SK-N-SH (cell line): ENCODE measurements at regions not wholly inside any gene's neighbourhood (a gene's known extent, or its start where the extent isn't known, plus 50 kb on each side); places are given as distances from the start of the nearest gene placed in this dataset.

Experiments
- CTCF ChIA-PET: fragments of 300-600, 350-600 bp; formaldehyde crosslinking; extraction: SDS; loops from one replicate; lab custom pipeline; 2021; lab: Yijun Ruan, JAX
- POLR2A ChIA-PET: fragments of 350-600 bp; sonication (Branson Sonifier 250); formaldehyde crosslinking; extraction: SDS; loops from one replicate; lab custom pipeline; 2020; ENCODE audit warnings: antibody characterized with exemption, inconsistent platforms; lab: Yijun Ruan, JAX
- DNase-seq: peaks from one replicate; pipeline ENCODE4 v3.0.0; 2012
- H2AFZ ChIP-seq: fragments of 200-600 bp; sonication (generic); 2 replicates; pipeline ENCODE4 v1.8.1; 2016; ENCODE audit warnings: antibody characterized with exemption, mild to moderate bottlenecking, low read depth
- H3F3A ChIP-seq: fragments of 200-600 bp; sonication (generic); replicated peaks from 2 replicates; pipeline ENCODE3; 2016; ENCODE audit warnings: antibody characterized with exemption, mild to moderate bottlenecking; ENCODE audit not compliant: insufficient read depth
- H3K27ac ChIP-seq, 2 experiments: fragments of 200-500 bp in 1 of 2; fragments of 200-600 bp in 1 of 2; sonication (Bioruptor generic) in 1 of 2; sonication (generic), shearing (Covaris generic) in 1 of 2; 2 replicates each; pipeline versions ENCODE4 v1.5.1 to v1.6.1; 2014 to 2016; ENCODE audit warnings: low read depth in 2 of 2, inconsistent platforms in 1 of 2, low read length in 1 of 2, mild to moderate bottlenecking in 1 of 2, mixed read lengths in 1 of 2
- H3K27me3 ChIP-seq: fragments of 200-600 bp; sonication (generic), shearing (Covaris generic); 2 replicates; pipeline ENCODE4 v1.6.1; 2016; ENCODE audit warnings: mixed run types; ENCODE audit not compliant: insufficient read depth
- H3K36me3 ChIP-seq, 2 experiments: fragments of 200-500 bp in 1 of 2; fragments of 200-600 bp in 1 of 2; sonication (Bioruptor generic) in 1 of 2; sonication (generic) in 1 of 2; replicated peaks in 1 of 2; 2 replicates each; pipeline versions ENCODE3 to v1.5.1; 2014 to 2016; ENCODE audit warnings: low read length in 1 of 2, mild to moderate bottlenecking in 1 of 2; ENCODE audit not compliant: insufficient read depth in 2 of 2, control insufficient read depth in 1 of 2
- H3K4me1 ChIP-seq, 2 experiments: fragments of 200-500 bp in 1 of 2; fragments of 200-600 bp in 1 of 2; sonication (Bioruptor generic) in 1 of 2; sonication (generic), shearing (Covaris generic) in 1 of 2; 2 replicates each; pipeline versions ENCODE4 v1.5.1 to v1.6.1; 2014 to 2016; ENCODE audit warnings: low read depth in 1 of 2, low read length in 1 of 2, mixed run types in 1 of 2; ENCODE audit not compliant: insufficient read depth in 2 of 2, control insufficient read depth in 1 of 2
- H3K4me2 ChIP-seq: fragments of 200-600 bp; sonication (generic), shearing (Covaris generic); 2 replicates; pipeline ENCODE4 v1.6.1; 2017; ENCODE audit warnings: mixed run types
- H3K4me3 ChIP-seq, 2 experiments: fragments of 200-500 bp in 1 of 2; fragments of 200-600 bp in 1 of 2; sonication (Bioruptor generic) in 1 of 2; sonication (generic), shearing (Covaris generic) in 1 of 2; 2 replicates each; pipeline versions ENCODE4 v1.5.1 to v1.8.1; 2014 to 2016; ENCODE audit warnings: low read depth in 2 of 2, inconsistent platforms in 1 of 2, low read length in 1 of 2, mild to moderate bottlenecking in 1 of 2, mixed read lengths in 1 of 2, moderate library complexity in 1 of 2
- H3K79me2 ChIP-seq: fragments of 200-600 bp; sonication (generic); 2 replicates; pipeline ENCODE4 v1.8.1; 2017; ENCODE audit warnings: mild to moderate bottlenecking; ENCODE audit not compliant: insufficient read depth
- H3K9ac ChIP-seq: fragments of 200-600 bp; sonication (generic); 2 replicates; pipeline ENCODE4 v1.6.1; 2017; ENCODE audit warnings: mixed run types
- H3K9me2 ChIP-seq: fragments of 200-600 bp; sonication (generic); 2 replicates; pipeline ENCODE4 v1.6.1; 2017; ENCODE audit warnings: mixed run types
- H3K9me3 ChIP-seq: fragments of 200-600 bp; sonication (generic); 2 replicates; pipeline ENCODE4 v1.6.1; 2017; ENCODE audit warnings: mixed run types, mild to moderate bottlenecking, moderate library complexity
- H4K20me1 ChIP-seq: fragments of 200-600 bp; sonication (generic); 2 replicates; pipeline ENCODE4 v1.6.1; 2017; ENCODE audit warnings: mild to moderate bottlenecking, mixed run types; ENCODE audit not compliant: insufficient read depth
- CHD2 ChIP-seq: fragments of 150-350 bp; IDR thresholded peaks from 2 replicates; pipeline ENCODE4 v1.6.1; 2018; ENCODE audit warnings: low read length; ENCODE audit not compliant: partially characterized antibody
- FOSL2 ChIP-seq: IDR thresholded peaks from 2 replicates; pipeline ENCODE4 v1.4.0; 2012; ENCODE audit warnings: low read depth, mild to moderate bottlenecking, moderate library complexity, borderline replicate concordance
- FOXJ3 ChIP-seq: sonication (generic); formaldehyde crosslinking; IDR thresholded peaks from 2 replicates; pipeline ENCODE4 v1.5.1; 2020; ENCODE audit warnings: mild to moderate bottlenecking, missing genetic modification reagents
- FOXM1 ChIP-seq: IDR thresholded peaks from 2 replicates; pipeline ENCODE4 v1.4.0; 2012; ENCODE audit warnings: low read depth, mild to moderate bottlenecking
- GATA2 ChIP-seq: sonication (generic); formaldehyde crosslinking; IDR thresholded peaks from 2 replicates; pipeline ENCODE4 v1.5.0; 2020; ENCODE audit warnings: mild to moderate bottlenecking, missing genetic modification reagents
- JUND ChIP-seq: IDR thresholded peaks from 2 replicates; pipeline ENCODE4 v1.4.0; 2012
- MAX ChIP-seq: IDR thresholded peaks from 2 replicates; pipeline ENCODE4 v1.4.0; 2012; ENCODE audit warnings: low read depth
- MEF2A ChIP-seq: IDR thresholded peaks from 2 replicates; pipeline ENCODE4 v1.4.0; 2012; ENCODE audit warnings: low read depth, borderline replicate concordance
- MXI1 ChIP-seq: IDR thresholded peaks from 2 replicates; pipeline ENCODE4 v1.6.1; 2012; ENCODE audit warnings: mild to moderate bottlenecking, low read depth, low read length, improper control_type of control experiment
- NFIC ChIP-seq: IDR thresholded peaks from 2 replicates; pipeline ENCODE4 v1.4.0; 2012; ENCODE audit warnings: borderline replicate concordance
- POLR2AphosphoS5 ChIP-seq: IDR thresholded peaks from 2 replicates; pipeline ENCODE4 v1.6.1; 2012; ENCODE audit warnings: low read depth, low read length
- RAD21 ChIP-seq: IDR thresholded peaks from 2 replicates; pipeline ENCODE4 v1.6.1; 2012; ENCODE audit warnings: mild to moderate bottlenecking, low read length
- RFX5 ChIP-seq: IDR thresholded peaks from 2 replicates; pipeline ENCODE4 v1.6.1; 2012; ENCODE audit warnings: mild to moderate bottlenecking, improper control_type of control experiment, low read length
- RXRA ChIP-seq: IDR thresholded peaks from 2 replicates; pipeline ENCODE4 v1.4.0; 2012; ENCODE audit warnings: low read depth, mild to moderate bottlenecking, borderline replicate concordance
- TCF12 ChIP-seq: IDR thresholded peaks from 2 replicates; pipeline ENCODE4 v1.4.0; 2012
- YY1 ChIP-seq: IDR thresholded peaks from 2 replicates; pipeline ENCODE4 v1.4.0; 2012; ENCODE audit warnings: low read depth, mild to moderate bottlenecking
- ZBTB33 ChIP-seq: IDR thresholded peaks from 2 replicates; pipeline ENCODE4 v1.4.0; 2012; ENCODE audit warnings: low read depth, borderline replicate concordance
- WGBS: methylation state at CpG from one replicate; pipeline ENCODE4 v1.1.6; 2017; ENCODE audit warnings: low lambda C conversion rate; 5-methylcytosine and 5-hydroxymethylcytosine counted together
- TF ChIP-seq, protein P1 (sequence below): IDR thresholded peaks from 2 replicates; pipeline ENCODE4 v1.4.0; 2012; ENCODE audit warnings: low read depth, borderline replicate concordance
- TF ChIP-seq, protein P2 (sequence below): IDR thresholded peaks from 2 replicates; pipeline ENCODE4; 2012
- TF ChIP-seq, protein P3 (sequence below): fragments of 150-350 bp; IDR thresholded peaks from 2 replicates; pipeline ENCODE4 v1.6.1; 2016; ENCODE audit warnings: mild to moderate bottlenecking, low read depth, low read length

DNA sequence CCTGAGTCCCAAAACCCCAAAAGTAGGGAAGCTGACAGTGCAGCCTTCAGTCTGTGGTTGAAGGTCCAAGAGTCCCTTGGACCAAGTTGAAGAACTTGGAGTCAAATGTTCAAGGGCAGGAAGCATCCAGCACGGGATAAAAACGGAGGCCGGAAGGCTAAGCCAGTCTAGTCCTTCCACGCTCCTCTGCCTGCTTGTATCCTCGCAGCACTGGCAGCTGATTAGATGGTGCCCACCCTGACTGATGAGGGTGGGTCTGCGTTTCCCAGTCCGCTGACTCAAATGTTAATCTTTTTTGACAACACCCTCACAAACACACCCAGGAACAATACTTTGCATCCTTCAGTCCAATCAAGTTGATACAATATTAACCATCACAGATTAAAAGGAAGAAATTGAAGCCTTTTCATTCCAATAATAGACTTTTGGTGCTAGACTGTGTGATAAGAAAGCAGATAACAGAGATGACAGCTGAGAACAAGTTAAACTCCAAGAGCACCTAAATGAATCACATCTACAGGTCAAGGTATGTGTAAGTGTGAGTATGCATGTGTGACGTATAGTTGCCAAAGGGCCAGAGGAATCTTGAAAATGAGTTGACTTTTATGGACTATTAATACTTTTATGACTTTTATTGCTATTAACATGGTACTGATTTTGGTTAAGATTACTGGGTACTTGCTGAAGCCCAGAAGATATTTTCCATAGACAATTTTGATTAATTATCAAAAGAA lies 933.5 kb upstream of the SOX9 start:
- Histone ChIP-seq H4K20me1 (0 out of 2 replicates have a peak, but pooled peaks cover 3% of the 10 kb centered on the region), H2AFZ (no peak overlapping the region), H3K4me1 (peaks cover 0 to 13% of the 10 kb centered on the region in 2 experiments; a peak in 3 of 4 replicates), H3K4me2 (no peak overlapping the region), H3K27ac (no peak overlapping the region), H3K9ac (no peak overlapping the region), H3K27me3 (no peaks in the 10 kb centered on the region), H3K4me3 (no peak overlapping the region), H3F3A (peaks cover 23% of the 10 kb centered on the region), H3K9me3 (no peaks in the 10 kb centered on the region), H3K36me3 (no peaks in the 10 kb centered on the region), H3K9me2 (no peaks in the 10 kb centered on the region), H3K79me2 (no peaks in the 10 kb centered on the region)
- WGBS, result 92% methylated on average over 8 of the region's 8 CpGs
- no peak for DNase-seq
- TF ChIP-seq, protein P1, sequence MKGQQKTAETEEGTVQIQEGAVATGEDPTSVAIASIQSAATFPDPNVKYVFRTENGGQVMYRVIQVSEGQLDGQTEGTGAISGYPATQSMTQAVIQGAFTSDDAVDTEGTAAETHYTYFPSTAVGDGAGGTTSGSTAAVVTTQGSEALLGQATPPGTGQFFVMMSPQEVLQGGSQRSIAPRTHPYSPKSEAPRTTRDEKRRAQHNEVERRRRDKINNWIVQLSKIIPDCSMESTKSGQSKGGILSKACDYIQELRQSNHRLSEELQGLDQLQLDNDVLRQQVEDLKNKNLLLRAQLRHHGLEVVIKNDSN, result no peak
- no peak for TF ChIP-seq FOXM1
- no peak for TF ChIP-seq FOSL2
- TF ChIP-seq, protein P2, sequence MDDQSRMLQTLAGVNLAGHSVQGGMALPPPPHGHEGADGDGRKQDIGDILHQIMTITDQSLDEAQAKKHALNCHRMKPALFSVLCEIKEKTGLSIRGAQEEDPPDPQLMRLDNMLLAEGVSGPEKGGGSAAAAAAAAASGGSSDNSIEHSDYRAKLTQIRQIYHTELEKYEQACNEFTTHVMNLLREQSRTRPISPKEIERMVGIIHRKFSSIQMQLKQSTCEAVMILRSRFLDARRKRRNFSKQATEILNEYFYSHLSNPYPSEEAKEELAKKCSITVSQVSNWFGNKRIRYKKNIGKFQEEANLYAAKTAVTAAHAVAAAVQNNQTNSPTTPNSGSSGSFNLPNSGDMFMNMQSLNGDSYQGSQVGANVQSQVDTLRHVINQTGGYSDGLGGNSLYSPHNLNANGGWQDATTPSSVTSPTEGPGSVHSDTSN, result no peak
- TF ChIP-seq, protein P3, sequence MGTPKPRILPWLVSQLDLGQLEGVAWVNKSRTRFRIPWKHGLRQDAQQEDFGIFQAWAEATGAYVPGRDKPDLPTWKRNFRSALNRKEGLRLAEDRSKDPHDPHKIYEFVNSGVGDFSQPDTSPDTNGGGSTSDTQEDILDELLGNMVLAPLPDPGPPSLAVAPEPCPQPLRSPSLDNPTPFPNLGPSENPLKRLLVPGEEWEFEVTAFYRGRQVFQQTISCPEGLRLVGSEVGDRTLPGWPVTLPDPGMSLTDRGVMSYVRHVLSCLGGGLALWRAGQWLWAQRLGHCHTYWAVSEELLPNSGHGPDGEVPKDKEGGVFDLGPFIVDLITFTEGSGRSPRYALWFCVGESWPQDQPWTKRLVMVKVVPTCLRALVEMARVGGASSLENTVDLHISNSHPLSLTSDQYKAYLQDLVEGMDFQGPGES, result no peak
- no peak for TF ChIP-seq MAX
- no peak for TF ChIP-seq CHD2
- TF ChIP-seq RXRA, result no peak
- no peak for TF ChIP-seq NFIC
- TF ChIP-seq JUND, result no peak
- no peak for TF ChIP-seq TCF12
- no peak for TF ChIP-seq YY1
- no peak for TF ChIP-seq GATA2 (CRISPR knock-in tag)
- no peak for TF ChIP-seq MXI1
- TF ChIP-seq RFX5, result no peak
- TF ChIP-seq POLR2AphosphoS5, result no peak
- no peak for TF ChIP-seq MEF2A
- no peak for TF ChIP-seq ZBTB33
- no peak for TF ChIP-seq FOXJ3 (CRISPR knock-in tag)
- no peak for TF ChIP-seq RAD21
- POLR2A ChIA-PET, result no interaction called here
- CTCF ChIA-PET, result no interaction called here
